Endothelial cell of umbilical vein (primary cell): ENCODE measurements at regions not wholly inside any gene's neighbourhood (a gene's known extent, or its start where the extent isn't known, plus 50 kb on each side); places are given as distances from the start of the nearest gene placed in this dataset.
"Not testable (repeated sequence)": the region's sequence is repeated elsewhere in the genome, so short reads cannot be mapped to it uniquely, and the experiment has no call there.

Experiments
- CTCF ChIP-seq, 2 donors: IDR thresholded peaks; 1 replicate in 1 of 2; 2 replicates in 1 of 2; pipeline ENCODE4 v1.5.1; 2011; ENCODE audit warnings: low read length in 2 of 2, mild to moderate bottlenecking in 2 of 2, moderate library complexity in 2 of 2, control low read depth in 1 of 2, inconsistent platforms in 1 of 2, low read depth in 1 of 2; ENCODE audit not compliant: insufficient read depth in 1 of 2; ENCODE audit errors: extremely low read depth in 1 of 2
- EZH2 ChIP-seq: IDR thresholded peaks from 2 replicates; pipeline ENCODE4 v1.6.1; 2012; ENCODE audit warnings: borderline replicate concordance, low read depth, mild to moderate bottlenecking, moderate library complexity, low read length, inconsistent platforms; ENCODE audit not compliant: severe bottlenecking
- POLR2A ChIP-seq: IDR thresholded peaks from 2 replicates; pipeline ENCODE4 v1.6.1; 2012; ENCODE audit warnings: low read depth, mild to moderate bottlenecking, control low read depth, low read length

- TF ChIP-seq CTCF (IDR thresholded peaks at IDR 0.05; ENCODE audit: extremely low read depth in 1 of 2, insufficient read depth in 1 of 2, low read depth in 1 of 2, low read length in 2 of 2); EZH2; POLR2A: not testable (repeated sequence)
Observed at GRCh38 chr2:89883624-89884023, 1192.2 kb downstream of the RPIA start.
